Upper lobe of left lung (tissue), 4 donors: ENCODE measurements at regions not wholly inside any gene's neighbourhood (a gene's known extent, or its start where the extent isn't known, plus 50 kb on each side); places are given as distances from the start of the nearest gene placed in this dataset.

Experiments
- CTCF ChIP-seq, 6 experiments: fragments of 450-650 bp in 4 of 6; fragments of 200-600 bp in 2 of 6; sonication (generic) in 2 of 6; IDR thresholded peaks; one replicate each; pipeline ENCODE4 v1.5.1; 2016 to 2019; ENCODE audit warnings: antibody characterized with exemption in 6 of 6
- POLR2A ChIP-seq, 4 donors: fragments of 450-650 bp; IDR thresholded peaks; one replicate each; pipeline ENCODE4 v1.5.1; 2016 to 2017; ENCODE audit warnings: antibody characterized with exemption in 4 of 4, mild to moderate bottlenecking in 2 of 4
- POLR2AphosphoS5 ChIP-seq, 2 donors: sonication (generic); formaldehyde crosslinking; IDR thresholded peaks; one replicate each; pipeline ENCODE4 v1.5.1; 2017; ENCODE audit warnings: antibody characterized with exemption in 2 of 2

- TF ChIP-seq CTCF (IDR thresholded peaks at IDR 0.05) (no peak), POLR2A (IDR thresholded peaks at IDR 0.05) (no peak), POLR2AphosphoS5 (IDR thresholded peaks at IDR 0.05) (no peak)
These were observed 119.8 kb downstream of the TMEM132E start for GRCh38 chr17:34699181-34699580.
